ENCODE measurements at regions not wholly inside any gene's neighbourhood (a gene's known extent, or its start where the extent isn't known, plus 50 kb on each side); places are given as distances from the start of the nearest gene placed in this dataset.

DNA sequence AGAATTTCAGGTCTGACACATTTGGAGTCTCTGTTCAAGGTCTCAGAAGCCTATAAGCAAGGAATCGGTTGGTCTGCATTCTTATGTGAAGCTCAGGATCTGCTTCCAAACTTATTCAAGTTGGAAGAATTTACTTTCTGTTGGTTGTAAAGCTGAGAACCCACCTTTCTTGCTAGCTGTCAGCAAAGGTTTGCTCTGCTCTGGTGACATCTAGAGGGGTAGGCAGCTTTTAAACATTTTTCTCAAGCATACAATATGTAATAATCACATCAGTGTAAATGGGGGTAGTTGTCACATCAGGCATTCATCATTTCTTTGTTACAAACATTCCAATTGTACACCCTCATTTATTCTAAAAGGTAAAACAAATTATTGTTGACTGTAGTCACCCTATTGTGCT, 935.2 kb downstream of the TRAM1L1 start:
- TF ChIP-seq, protein P1, sequence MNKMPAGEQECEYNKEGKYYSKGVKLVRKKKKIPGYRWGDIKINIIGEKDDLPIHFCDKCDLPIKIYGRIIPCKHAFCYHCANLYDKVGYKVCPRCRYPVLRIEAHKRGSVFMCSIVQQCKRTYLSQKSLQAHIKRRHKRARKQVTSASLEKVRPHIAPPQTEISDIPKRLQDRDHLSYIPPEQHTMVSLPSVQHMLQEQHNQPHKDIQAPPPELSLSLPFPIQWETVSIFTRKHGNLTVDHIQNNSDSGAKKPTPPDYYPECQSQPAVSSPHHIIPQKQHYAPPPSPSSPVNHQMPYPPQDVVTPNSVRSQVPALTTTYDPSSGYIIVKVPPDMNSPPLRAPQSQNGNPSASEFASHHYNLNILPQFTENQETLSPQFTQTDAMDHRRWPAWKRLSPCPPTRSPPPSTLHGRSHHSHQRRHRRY (tag by site-specific recombination; IDR thresholded peaks at IDR 0.05), result no peak
- TF ChIP-seq ZNF350 (tag by site-specific recombination; IDR thresholded peaks at IDR 0.05) (no peak), ZIC2 (tag by site-specific recombination; IDR thresholded peaks at IDR 0.05) (no peak), ZNF391 (tag by site-specific recombination; IDR thresholded peaks at IDR 0.05; ENCODE audit: borderline replicate concordance, low read depth) (no peak), ZNF561 (tag by site-specific recombination; IDR thresholded peaks at IDR 0.05; ENCODE audit: borderline replicate concordance) (no peak), MYNN (tag by site-specific recombination; IDR thresholded peaks at IDR 0.05; ENCODE audit: borderline replicate concordance) (no peak), ZBTB1 (tag by site-specific recombination; IDR thresholded peaks at IDR 0.05) (no peak), ZNF623 (tag by site-specific recombination; IDR thresholded peaks at IDR 0.05) (no peak), YY1 (tag by site-specific recombination; IDR thresholded peaks at IDR 0.05) (no peak), ZNF837 (tag by site-specific recombination; IDR thresholded peaks at IDR 0.05) (no peak)
- TF ChIP-seq, protein P2, sequence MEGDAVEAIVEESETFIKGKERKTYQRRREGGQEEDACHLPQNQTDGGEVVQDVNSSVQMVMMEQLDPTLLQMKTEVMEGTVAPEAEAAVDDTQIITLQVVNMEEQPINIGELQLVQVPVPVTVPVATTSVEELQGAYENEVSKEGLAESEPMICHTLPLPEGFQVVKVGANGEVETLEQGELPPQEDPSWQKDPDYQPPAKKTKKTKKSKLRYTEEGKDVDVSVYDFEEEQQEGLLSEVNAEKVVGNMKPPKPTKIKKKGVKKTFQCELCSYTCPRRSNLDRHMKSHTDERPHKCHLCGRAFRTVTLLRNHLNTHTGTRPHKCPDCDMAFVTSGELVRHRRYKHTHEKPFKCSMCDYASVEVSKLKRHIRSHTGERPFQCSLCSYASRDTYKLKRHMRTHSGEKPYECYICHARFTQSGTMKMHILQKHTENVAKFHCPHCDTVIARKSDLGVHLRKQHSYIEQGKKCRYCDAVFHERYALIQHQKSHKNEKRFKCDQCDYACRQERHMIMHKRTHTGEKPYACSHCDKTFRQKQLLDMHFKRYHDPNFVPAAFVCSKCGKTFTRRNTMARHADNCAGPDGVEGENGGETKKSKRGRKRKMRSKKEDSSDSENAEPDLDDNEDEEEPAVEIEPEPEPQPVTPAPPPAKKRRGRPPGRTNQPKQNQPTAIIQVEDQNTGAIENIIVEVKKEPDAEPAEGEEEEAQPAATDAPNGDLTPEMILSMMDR (tag by site-specific recombination; IDR thresholded peaks at IDR 0.05), result no peak
